C4-2B (cell line): ENCODE measurements at regions not wholly inside any gene's neighbourhood (a gene's known extent, or its start where the extent isn't known, plus 50 kb on each side); places are given as distances from the start of the nearest gene placed in this dataset.

ENCODE experiments used
- ZFX ChIP-seq: fragments of 450-650 bp; IDR thresholded peaks from 2 replicates; pipeline ENCODE4 v1.6.1; 2017
- TF ChIP-seq, protein P1 (sequence below): fragments of 450-650 bp; conservative IDR thresholded peaks from 2 replicates; pipeline ENCODE4 v1.5.1; 2017; ENCODE audit warnings: mild to moderate bottlenecking

DNA sequence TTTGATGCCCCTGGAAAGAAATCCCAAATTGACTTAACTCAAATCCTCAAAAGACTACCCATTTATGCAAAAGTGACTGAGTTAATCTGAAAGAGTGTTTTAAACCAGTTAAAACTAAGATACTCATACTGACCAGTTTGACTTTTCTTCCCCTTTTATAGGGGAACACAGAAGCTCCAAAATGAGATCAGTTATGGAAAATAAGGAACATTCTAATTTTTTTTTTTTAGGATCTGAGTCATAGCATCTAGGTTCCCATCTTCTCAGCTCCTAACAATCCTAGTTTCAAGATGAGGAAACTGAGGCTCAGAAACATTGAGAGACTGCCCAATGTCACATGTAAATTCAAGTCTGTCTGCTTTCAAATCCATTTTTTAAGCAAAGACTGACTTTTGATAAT is 231.1 kb upstream of the RUNX1 start:
- TF ChIP-seq, protein P1, sequence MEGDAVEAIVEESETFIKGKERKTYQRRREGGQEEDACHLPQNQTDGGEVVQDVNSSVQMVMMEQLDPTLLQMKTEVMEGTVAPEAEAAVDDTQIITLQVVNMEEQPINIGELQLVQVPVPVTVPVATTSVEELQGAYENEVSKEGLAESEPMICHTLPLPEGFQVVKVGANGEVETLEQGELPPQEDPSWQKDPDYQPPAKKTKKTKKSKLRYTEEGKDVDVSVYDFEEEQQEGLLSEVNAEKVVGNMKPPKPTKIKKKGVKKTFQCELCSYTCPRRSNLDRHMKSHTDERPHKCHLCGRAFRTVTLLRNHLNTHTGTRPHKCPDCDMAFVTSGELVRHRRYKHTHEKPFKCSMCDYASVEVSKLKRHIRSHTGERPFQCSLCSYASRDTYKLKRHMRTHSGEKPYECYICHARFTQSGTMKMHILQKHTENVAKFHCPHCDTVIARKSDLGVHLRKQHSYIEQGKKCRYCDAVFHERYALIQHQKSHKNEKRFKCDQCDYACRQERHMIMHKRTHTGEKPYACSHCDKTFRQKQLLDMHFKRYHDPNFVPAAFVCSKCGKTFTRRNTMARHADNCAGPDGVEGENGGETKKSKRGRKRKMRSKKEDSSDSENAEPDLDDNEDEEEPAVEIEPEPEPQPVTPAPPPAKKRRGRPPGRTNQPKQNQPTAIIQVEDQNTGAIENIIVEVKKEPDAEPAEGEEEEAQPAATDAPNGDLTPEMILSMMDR, result no peak
- no peak for TF ChIP-seq ZFX
